ENCODE measurements at regions not wholly inside any gene's neighbourhood (a gene's known extent, or its start where the extent isn't known, plus 50 kb on each side); places are given as distances from the start of the nearest gene placed in this dataset.

DNA sequence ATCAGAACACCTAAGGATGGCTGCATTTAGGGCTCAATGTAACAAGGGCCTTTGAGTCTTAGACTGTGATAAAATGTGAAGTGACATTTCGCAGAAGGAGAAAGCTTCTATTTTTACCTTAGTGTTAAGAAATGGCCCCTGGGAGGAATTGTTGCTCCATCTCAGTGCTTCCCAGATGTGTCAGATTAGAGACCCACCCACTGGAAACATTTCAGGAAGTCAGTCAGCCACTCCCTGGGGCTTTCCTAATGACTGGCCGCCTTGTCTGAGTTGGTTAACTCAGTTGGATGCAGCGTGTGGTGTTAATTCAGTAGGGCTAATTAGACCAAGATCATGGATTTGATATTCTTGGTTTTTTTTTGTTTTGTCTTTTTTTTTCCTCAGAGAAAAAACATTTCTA lies 355.9 kb downstream of the PIK3C3 start:
- WGBS, result 59% methylated on average over 3 of the region's 3 CpGs
- Histone ChIP-seq H3K9me3 (no peaks in the 10 kb centered on the region), H3K27ac (replicated peaks in 1 of 4) (no peak overlapping the region), H3K36me3 (no peaks in the 10 kb centered on the region), H3K4me1 (peaks cover 0 to 7% (median 0%) of the 10 kb centered on the region in 4 donors), H3K4me3 (no peak overlapping the region), H3K27me3 (no peaks in the 10 kb centered on the region)
- TF ChIP-seq, protein P1, sequence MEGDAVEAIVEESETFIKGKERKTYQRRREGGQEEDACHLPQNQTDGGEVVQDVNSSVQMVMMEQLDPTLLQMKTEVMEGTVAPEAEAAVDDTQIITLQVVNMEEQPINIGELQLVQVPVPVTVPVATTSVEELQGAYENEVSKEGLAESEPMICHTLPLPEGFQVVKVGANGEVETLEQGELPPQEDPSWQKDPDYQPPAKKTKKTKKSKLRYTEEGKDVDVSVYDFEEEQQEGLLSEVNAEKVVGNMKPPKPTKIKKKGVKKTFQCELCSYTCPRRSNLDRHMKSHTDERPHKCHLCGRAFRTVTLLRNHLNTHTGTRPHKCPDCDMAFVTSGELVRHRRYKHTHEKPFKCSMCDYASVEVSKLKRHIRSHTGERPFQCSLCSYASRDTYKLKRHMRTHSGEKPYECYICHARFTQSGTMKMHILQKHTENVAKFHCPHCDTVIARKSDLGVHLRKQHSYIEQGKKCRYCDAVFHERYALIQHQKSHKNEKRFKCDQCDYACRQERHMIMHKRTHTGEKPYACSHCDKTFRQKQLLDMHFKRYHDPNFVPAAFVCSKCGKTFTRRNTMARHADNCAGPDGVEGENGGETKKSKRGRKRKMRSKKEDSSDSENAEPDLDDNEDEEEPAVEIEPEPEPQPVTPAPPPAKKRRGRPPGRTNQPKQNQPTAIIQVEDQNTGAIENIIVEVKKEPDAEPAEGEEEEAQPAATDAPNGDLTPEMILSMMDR (IDR thresholded peaks at IDR 0.05), result no peak
- TF ChIP-seq POLR2AphosphoS5 (IDR thresholded peaks at IDR 0.05) (peak in 1 of 2 donors; percentile 31), POLR2A (IDR thresholded peaks at IDR 0.05; ENCODE audit: low read depth) (no peak), EP300 (IDR thresholded peaks at IDR 0.05) (no peak)
- intact Hi-C loops (cut with DNase I), result no loop called here
- no peak for DNase-seq (ENCODE audit: extremely low spot score)

GRCh38 chr18:42326752-42327151 lies 371.7 kb downstream of the PIK3C3 start:
- TF ChIP-seq, protein P1 (IDR thresholded peaks at IDR 0.05), result no peak
- no peak for TF ChIP-seq POLR2AphosphoS5 (IDR thresholded peaks at IDR 0.05)
- TF ChIP-seq POLR2A (IDR thresholded peaks at IDR 0.05; ENCODE audit: low read depth), result no peak
- TF ChIP-seq EP300 (IDR thresholded peaks at IDR 0.05), result no peak
- no peaks in the 10 kb centered on the region for H3K9me3 ChIP-seq
- no peak overlapping the region for H3K4me3 ChIP-seq
- H3K27me3 ChIP-seq, result no peaks in the 10 kb centered on the region
- 43% methylated on average over 1 of the region's 1 CpG for WGBS
- intact Hi-C loops (cut with DNase I), result no loop called here
- H3K27ac ChIP-seq (replicated peaks in 1 of 4), result no peak overlapping the region
- H3K36me3 ChIP-seq, result no peaks in the 10 kb centered on the region
- H3K4me1 ChIP-seq, result peaks cover 0 to 16% (median 7%) of the 10 kb centered on the region in 4 donors
- DNase-seq (ENCODE audit: extremely low spot score), result no peak

DNA sequence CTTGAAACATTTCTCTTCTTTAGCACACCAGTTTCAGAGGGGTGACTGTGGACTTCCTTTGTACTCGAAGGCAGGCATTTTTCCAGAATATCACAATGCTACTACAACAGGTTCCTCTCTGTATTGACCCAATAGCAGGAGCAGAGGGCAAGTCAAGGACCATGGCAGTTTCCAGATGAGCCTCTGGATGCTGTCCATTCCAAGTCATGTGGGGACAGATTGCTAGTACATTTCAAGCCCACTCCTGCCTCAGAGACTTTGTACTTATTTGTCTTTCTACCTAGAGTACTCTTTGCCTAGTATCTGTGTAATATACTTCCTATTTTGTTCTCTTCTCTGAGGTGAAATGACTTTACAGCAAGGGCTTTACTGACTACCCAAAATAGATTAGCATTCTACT lies 373.9 kb downstream of the PIK3C3 start:
- Histone ChIP-seq H3K4me3 (no peak overlapping the region), H3K36me3 (no peaks in the 10 kb centered on the region), H3K4me1 (peaks cover 0 to 12% (median 7%) of the 10 kb centered on the region in 4 donors), H3K27me3 (no peaks in the 10 kb centered on the region), H3K9me3 (no peaks in the 10 kb centered on the region), H3K27ac (replicated peaks in 1 of 4) (no peak overlapping the region)
- TF ChIP-seq, protein P1 (IDR thresholded peaks at IDR 0.05), result no peak
- TF ChIP-seq EP300 (IDR thresholded peaks at IDR 0.05) (no peak), POLR2AphosphoS5 (IDR thresholded peaks at IDR 0.05) (no peak), POLR2A (IDR thresholded peaks at IDR 0.05; ENCODE audit: low read depth) (no peak)
- 53% methylated on average over 1 of the region's 1 CpG for WGBS
- intact Hi-C loops (cut with DNase I), result no loop called here
- DNase-seq (ENCODE audit: extremely low spot score), result no peak

GRCh38 chr18:42330296-42330695 lies 375.3 kb downstream of the PIK3C3 start:
- H3K27me3 ChIP-seq, result no peaks in the 10 kb centered on the region
- intact Hi-C loops (cut with DNase I), result no loop called here
- TF ChIP-seq POLR2A (IDR thresholded peaks at IDR 0.05; ENCODE audit: low read depth) (no peak), EP300 (IDR thresholded peaks at IDR 0.05) (no peak), POLR2AphosphoS5 (IDR thresholded peaks at IDR 0.05) (no peak)
- TF ChIP-seq, protein P1 (IDR thresholded peaks at IDR 0.05), result no peak
- H3K9me3 ChIP-seq, result no peaks in the 10 kb centered on the region
- no peak overlapping the region for H3K4me3 ChIP-seq
- DNase-seq (ENCODE audit: extremely low spot score), result no peak
- no peaks in the 10 kb centered on the region for H3K36me3 ChIP-seq
- peaks cover 0 to 9% (median 7%) of the 10 kb centered on the region in 4 donors for H3K4me1 ChIP-seq
- no peak overlapping the region for H3K27ac ChIP-seq (replicated peaks in 1 of 4)
- WGBS, result 95% methylated on average over 3 of the region's 3 CpGs

DNA sequence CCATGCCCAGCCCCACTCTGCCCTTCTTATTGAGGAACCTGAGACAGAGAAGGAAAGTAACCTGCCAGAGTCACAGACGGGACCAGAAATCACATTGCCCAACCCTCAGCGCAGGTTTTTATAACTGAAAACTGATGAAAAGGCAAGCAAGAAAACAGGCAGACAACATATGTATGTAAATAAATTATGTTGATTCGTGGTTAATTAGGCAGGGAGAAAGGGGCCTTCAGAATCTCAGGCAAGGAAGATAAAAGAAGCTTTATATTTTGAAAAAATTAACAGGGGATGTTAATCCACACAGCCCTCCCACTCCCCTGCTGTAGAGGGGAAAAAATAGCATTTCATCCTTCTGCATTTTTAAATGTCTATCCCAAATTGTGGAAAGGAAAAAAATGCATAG lies 378.5 kb downstream of the PIK3C3 start:
- TF ChIP-seq, protein P1 (IDR thresholded peaks at IDR 0.05), result no peak
- TF ChIP-seq POLR2AphosphoS5 (IDR thresholded peaks at IDR 0.05), result no peak
- TF ChIP-seq EP300 (IDR thresholded peaks at IDR 0.05), result no peak
- no peak for TF ChIP-seq POLR2A (IDR thresholded peaks at IDR 0.05; ENCODE audit: low read depth)
- Histone ChIP-seq H3K36me3 (no peaks in the 10 kb centered on the region), H3K4me1 (peaks cover 0 to under 1% (median 0%) of the 10 kb centered on the region in 4 donors), H3K4me3 (no peak overlapping the region), H3K9me3 (no peaks in the 10 kb centered on the region), H3K27me3 (no peaks in the 10 kb centered on the region), H3K27ac (replicated peaks in 1 of 4) (no peak overlapping the region)
- intact Hi-C loops (cut with DNase I), result no loop called here
- WGBS, result 86% methylated on average over 3 of the region's 3 CpGs
- DNase-seq (ENCODE audit: extremely low spot score), result no peak
